Gastrocnemius medialis (tissue), 4 donors: ENCODE measurements at regions not wholly inside any gene's neighbourhood (a gene's known extent, or its start where the extent isn't known, plus 50 kb on each side); places are given as distances from the start of the nearest gene placed in this dataset.

Experiments used
- POLR2A ChIP-seq, 2 donors: fragments of 450-650 bp; IDR thresholded peaks; one replicate each; pipeline ENCODE4 v1.6.1; 2017; ENCODE audit warnings: antibody characterized with exemption in 2 of 2, mild to moderate bottlenecking in 2 of 2, moderate library complexity in 2 of 2
- TF ChIP-seq, protein P1 (sequence below), 5 experiments: fragments of 450-650 bp in 3 of 5; fragments of 200-600 bp in 2 of 5; sonication (generic) in 2 of 5; IDR thresholded peaks in 4 of 5; conservative IDR thresholded peaks in 1 of 5; 1 replicate in 4 of 5; 2 replicates in 1 of 5; pipeline ENCODE4 v1.5.1; 2016 to 2019; ENCODE audit warnings: antibody characterized with exemption in 5 of 5, mild to moderate bottlenecking in 3 of 5, moderate library complexity in 3 of 5

- TF ChIP-seq, protein P1, sequence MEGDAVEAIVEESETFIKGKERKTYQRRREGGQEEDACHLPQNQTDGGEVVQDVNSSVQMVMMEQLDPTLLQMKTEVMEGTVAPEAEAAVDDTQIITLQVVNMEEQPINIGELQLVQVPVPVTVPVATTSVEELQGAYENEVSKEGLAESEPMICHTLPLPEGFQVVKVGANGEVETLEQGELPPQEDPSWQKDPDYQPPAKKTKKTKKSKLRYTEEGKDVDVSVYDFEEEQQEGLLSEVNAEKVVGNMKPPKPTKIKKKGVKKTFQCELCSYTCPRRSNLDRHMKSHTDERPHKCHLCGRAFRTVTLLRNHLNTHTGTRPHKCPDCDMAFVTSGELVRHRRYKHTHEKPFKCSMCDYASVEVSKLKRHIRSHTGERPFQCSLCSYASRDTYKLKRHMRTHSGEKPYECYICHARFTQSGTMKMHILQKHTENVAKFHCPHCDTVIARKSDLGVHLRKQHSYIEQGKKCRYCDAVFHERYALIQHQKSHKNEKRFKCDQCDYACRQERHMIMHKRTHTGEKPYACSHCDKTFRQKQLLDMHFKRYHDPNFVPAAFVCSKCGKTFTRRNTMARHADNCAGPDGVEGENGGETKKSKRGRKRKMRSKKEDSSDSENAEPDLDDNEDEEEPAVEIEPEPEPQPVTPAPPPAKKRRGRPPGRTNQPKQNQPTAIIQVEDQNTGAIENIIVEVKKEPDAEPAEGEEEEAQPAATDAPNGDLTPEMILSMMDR (IDR thresholded peaks at IDR 0.05 in 4 of 5, conservative IDR thresholded peaks at IDR 0.05 in 1 of 5) = no peak
- TF ChIP-seq POLR2A (IDR thresholded peaks at IDR 0.05) = no peak
Measured at GRCh38 chr2:57278451-57278850, 768.2 kb upstream of the VRK2 start.
